NCI-H69 (cell line): ENCODE measurements at regions not wholly inside any gene's neighbourhood (a gene's known extent, or its start where the extent isn't known, plus 50 kb on each side); places are given as distances from the start of the nearest gene placed in this dataset.

Source experiments
- DNase-seq: peaks from one replicate; lab custom pipeline; 2025; lab: John Stamatoyannopoulos, UW

DNA sequence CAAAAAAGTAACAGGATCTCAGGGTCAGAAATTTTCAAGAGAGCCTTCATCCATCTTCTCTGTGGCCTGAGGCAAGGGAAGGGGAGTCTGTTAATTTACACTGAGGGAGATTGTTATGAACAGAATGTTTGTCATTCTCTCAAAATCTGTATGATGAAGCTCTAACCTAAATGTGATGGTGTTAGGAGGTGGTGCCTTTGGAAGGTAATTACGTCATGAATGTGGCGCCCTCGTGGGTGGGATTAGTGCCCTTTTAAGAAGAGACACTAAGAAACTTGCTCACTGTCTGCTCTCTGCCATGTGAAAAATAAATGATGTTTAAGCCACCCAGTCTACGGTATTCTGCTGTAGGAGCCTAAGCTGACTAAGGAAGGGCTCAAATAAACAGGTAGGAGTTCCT lies 521.6 kb downstream of the SNAPC1 start:
- DNase-seq: no peak

DNA sequence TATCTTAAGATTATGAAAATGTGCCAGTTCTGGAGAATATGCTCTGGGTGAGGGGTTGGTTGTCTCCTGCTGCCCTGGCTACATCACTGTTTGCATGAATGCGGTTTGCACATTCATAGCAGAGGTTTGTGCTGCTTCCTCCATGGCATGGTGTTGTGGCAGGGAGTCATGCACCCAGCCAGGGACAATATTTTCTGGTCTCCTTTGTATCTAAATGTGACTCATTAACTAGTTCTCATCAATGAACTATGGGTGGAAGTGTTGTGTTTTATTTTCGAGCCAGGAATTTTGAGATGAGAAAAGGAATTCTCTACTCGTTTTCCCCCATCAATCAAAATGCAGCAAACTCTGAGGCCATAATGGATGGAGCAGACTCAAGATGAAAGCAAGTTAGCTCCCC lies 527.3 kb downstream of the SNAPC1 start:
- no peak for DNase-seq

DNA sequence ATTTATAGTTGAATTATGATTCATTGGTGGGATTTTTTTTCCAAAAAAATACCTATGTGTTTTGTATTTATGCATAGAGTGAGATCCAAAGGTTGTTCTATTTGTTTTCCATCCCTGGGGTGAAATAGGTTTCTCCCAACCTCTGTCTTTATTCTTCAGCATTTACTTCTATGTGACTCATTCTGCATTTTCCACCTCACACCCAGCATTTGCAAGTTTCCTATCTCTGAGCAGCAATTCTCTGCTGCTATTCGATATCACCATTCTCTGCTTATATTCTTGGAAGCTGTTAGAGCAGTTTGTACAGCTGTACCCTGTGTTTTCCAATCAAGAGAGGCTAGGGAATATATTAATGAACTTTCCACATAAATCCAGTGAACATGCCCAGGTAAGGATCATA lies 538.9 kb downstream of the SNAPC1 start:
- peak; percentile 22 for DNase-seq

DNA sequence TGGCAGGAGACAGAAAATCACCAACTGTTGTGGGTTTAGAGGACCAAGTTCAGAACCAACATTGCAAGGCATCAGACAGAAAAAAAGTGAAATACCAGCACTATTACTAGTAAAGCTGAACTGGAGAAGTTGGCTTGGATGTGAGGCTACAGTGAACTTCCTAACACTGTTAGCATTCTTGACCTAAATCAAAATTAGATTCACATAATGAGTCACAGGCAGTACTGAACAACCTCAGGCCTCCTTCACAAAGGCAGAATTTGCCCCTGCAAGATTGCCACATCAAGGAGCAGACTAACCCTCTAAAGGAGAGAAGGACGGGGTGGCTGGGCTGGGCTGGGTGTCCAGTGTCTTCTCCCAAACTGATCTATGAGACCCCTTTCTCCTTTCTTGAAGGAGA lies 539.7 kb downstream of the SNAPC1 start:
- DNase-seq: no peak

DNA sequence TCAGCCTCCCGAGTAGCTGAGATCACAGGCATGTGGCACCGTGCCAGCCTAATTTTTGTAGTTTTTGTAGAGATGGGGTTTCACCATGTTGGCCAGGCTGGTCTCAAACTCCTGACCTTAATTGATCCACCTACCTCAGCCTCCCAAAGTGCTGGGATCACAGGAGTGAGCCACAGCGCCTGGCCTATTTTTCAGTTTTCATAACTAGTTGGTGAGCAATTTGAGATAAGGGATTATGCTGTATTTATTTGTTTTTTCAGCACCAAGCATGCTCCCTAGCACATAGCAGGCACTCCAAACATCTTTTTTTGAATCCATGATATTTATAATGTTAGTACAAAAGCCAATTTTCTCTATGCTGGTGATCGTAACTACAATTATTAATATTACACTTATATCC lies 541.2 kb downstream of the SNAPC1 start:
- no peak for DNase-seq

DNA sequence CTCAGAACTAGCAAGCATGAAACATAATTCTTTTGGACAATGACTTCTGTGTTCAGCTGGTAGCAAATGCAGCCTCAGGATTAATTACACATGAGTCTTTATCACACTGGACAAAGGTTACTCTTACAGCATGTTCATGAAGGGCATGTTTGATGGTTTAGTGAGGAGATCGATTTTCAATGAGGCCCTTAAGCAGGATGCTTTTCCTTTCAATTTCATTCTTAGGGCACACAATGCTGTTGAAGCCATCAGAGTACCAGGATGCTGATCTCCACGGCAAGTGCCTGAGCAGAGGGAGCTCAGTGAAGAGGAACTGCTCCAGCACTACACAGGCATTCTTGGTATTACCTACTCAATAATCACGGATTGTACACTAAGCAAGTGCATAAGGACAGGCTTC lies 542.0 kb downstream of the SNAPC1 start:
- DNase-seq: no peak

DNA sequence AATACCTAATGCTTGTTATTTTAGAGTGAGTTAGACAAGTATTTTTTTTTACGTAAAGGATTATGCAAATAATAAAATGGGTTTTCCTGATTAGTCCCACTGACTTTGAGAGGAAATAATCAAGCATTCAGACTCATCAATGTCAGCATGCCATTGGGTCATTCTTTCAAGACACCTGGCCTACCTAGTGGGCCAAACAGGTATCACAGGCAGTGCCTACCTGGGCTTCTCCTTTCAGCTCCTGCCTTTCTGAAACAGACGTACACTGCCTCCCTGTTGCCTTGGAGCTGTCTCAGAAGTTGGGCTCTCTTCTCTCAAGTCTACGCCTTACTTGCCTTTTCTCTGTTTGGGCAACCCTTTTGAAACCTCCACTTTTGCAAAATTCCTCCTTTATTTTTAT lies 545.6 kb downstream of the SNAPC1 start:
- DNase-seq: no peak

DNA sequence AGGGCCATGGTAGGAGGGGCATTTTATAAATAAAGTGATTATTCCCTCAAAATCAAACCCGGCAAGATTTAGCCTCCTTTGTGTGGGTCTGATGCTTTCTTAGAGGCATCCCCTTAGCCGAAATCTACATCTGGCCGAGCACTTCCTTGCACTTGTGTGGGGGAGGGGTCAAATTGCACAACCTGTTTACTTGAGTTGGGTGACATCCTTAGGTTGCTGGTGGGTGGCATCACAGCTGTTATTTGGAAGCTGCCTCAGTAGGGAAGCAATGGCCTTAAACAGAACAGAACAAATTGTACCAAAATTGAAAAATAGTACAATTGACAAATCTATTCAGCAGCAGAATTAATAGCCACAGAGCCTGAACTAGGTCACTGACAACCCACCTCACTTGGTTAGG lies 546.1 kb downstream of the SNAPC1 start:
- DNase-seq: peak; percentile 36

DNA sequence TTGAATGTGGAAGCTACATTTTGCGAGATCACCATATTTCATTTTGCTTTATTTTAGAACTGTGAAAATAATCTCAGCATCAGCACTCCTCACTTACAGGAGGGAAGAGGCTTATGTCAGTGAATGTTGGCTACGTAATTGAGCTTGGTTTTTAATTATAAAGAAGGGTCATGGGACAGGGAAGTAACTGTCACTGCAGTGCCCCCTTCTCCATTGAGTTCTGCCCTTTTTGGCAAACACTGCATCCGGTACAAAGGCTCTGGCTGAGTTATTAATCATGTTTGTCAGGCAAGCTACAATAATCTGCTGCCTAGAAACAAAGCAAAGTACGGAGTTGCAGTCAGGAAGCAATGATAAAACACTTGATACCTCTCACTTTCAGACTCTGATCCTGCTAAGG lies 546.7 kb downstream of the SNAPC1 start:
- peak; percentile 86 for DNase-seq

DNA sequence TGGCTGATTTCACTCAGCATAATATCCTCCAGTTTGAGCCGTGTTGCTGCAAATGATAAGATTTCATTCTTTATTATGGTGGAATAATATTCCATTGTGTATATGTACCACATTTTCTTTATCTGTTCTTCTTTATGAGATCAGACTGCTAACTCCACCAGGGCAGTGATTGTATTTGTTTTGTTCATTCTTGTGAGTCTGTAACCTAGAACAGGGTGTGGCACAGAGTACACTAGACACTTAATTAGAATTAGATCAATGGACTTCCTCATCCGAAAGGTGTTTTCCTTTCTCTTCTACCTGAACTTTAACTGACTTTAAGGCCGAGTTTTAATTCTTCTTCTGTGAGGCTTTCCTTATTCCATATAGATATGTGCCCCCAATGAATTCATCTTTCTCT lies 551.0 kb downstream of the SNAPC1 start:
- peak; percentile 27 for DNase-seq

DNA sequence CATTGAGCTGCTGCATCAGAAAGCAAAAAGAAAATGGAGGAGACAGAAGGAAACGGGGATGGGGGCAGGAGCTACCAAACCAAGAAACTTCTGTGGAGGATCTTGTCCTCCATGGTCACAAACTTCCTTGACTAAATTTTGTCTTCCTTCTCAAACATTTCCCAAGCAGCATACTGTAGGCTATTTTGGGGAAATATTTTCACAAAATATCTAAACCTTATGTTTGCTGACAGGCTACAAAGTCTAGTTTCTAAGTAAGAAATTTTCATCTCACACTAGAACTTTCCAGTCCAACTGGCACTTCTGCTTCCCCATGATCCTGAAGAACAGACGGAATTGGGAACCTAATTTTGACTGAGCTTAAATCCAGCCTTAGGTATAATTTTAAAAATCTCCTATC lies 552.0 kb downstream of the SNAPC1 start:
- DNase-seq: no peak

DNA sequence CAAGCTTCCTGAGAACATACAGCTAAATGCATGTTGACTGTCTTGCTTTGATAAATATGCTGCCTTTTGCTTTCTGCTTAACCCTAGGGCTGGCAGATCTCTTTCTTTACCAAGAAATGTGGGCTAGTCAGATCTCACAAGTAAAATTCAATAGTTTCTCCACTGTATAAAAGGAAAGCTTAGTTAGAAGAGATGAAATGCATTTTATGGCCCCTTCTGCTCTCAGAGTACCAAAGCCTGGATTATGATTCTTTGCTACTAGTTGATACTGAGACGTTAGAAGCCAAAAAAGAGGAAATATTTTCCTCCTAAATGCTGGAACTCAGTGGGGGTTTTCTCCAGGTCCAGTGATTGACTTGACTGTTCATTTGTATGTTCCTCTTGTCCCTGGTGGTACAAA lies 552.7 kb downstream of the SNAPC1 start:
- DNase-seq: no peak

DNA sequence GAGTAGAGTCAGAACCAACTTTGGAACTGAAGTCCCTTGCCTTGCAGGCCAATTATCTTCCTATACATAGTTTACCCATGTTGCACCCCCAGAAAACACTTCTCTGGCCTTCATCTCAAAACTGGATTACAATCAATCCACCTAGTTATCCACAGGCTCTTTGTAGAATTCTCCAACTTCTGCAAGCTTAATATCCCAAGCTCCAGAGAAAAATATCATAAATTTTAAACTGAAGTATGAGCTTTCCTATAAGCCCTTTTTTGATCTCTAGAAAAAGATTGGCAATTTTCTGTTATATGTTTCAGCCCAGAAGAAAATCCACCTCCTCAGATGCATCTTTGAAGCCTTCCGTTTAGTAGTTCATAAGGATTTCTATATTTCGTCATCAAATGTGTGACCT lies 553.4 kb downstream of the SNAPC1 start:
- DNase-seq: no peak

DNA sequence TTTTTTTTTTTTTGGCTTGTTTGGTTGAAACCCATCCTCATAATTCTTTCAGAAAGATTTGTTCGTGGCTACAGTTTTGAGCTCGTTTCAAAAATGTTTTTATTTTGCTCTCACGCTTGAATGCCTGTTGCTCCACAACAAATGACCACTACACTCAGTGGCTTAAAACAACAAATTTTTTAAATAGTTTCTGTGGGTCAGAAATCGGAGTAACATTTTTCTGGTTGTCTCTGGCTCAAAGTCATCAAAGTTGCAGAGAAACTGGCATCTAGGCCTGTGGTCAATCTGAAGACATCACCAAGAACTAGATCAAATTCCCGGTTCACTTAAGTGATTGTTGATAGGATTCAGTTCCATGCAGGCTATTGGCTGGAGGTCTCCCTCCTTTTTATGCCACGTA lies 560.0 kb downstream of the SNAPC1 start:
- DNase-seq: no peak

DNA sequence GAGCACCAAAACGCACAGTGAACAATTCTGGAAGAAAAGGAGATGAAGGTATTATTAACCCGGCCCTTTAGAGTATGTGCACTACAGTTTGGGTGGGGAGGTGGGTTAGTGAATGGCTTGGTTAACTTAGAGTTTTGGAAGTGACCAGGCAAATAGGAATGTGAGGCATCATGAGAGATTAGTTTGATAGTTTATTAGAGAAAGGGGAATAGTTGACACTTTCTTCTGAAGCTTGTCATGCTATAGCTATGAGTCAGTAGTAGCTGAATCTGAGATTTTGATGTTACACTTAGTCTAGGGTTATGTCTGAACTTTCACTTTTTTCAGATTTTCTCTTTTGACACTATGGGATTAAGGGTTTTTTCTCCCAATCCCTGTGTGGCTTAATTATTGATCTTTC lies 567.2 kb downstream of the SNAPC1 start:
- DNase-seq: no peak

DNA sequence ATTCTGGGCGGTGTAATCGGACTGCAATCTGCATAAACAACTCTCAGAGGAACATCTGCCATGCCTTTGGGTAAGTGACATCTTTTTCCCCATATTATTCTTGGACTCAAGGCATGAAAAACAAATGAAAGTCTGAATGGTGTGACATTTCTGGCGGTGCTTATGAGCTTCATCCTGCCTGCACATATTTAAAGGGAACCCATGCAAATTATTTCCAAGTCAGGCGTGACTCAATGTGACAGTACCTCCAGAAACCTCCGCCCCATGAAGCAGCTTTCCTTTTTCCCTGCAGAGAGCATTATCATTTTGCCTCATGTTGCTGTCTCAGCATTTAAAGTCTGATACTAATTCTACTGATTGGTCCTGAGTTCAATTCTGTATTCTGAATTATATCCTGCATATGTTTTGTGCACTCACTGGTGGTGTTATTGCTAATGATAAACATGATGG lies 585.4 kb downstream of the SNAPC1 start:
- DNase-seq: no peak

DNA sequence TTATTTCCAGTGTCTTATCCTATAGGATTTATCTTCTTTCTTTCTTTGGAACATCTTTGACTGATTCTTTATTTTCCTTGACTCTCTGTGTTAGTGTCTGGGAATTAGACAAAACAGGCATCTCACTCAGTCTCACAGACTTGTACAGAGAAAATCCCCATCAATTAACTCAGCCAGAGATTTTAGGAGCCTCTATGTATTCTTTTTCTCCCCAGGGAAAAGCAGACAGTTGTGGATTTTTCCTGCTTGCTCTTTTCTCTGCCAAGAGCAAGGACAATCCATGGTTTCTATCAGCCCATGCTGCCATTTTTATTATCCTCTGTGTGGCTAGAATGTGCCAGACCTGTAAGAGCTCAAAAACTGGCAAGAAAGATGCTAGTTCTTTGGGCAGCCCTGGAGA lies 595.1 kb downstream of the SNAPC1 start:
- DNase-seq: peak; percentile 56

DNA sequence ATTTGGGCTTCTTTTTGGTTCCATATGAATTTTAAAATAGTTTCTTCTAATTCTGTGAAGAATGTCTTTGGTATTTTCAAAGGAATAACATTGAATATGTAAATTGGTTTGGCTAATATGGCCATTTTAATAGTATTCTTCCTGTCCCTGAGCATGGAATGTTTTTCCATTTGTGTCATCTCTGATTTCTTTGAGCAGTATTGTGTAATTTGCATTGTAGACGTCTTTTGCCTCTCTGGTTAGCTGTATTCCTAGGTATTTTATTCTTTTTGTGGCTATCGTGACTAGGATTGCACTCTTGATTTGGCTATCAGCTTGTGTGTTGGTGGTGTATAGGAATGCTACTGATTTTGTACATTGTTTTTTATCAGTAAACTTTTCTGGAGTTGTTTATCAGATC lies 601.9 kb downstream of the SNAPC1 start:
- DNase-seq: no peak

DNA sequence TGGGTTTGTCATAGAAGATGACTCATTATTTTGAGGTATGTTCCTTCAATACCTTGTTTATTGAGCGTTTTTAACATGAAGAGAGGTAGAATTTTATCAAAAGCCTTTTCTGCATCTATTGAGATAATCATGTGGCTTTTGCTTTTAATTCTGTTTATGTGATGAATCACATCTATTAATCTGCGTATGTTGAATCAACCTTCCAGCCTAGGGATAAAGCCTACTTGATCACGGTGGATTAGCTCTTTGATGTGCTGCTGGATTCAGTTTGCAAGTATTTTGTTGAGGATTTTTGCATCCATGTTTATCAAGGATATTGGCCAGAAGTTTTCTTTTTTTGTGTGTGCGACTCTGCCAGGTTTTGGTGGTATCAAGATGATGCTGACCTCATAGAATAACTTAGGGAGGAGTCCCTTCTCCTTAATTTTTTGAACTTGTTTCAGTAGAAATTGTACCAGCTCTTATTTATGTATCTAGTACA lies 602.6 kb downstream of the SNAPC1 start:
- no peak for DNase-seq

DNA sequence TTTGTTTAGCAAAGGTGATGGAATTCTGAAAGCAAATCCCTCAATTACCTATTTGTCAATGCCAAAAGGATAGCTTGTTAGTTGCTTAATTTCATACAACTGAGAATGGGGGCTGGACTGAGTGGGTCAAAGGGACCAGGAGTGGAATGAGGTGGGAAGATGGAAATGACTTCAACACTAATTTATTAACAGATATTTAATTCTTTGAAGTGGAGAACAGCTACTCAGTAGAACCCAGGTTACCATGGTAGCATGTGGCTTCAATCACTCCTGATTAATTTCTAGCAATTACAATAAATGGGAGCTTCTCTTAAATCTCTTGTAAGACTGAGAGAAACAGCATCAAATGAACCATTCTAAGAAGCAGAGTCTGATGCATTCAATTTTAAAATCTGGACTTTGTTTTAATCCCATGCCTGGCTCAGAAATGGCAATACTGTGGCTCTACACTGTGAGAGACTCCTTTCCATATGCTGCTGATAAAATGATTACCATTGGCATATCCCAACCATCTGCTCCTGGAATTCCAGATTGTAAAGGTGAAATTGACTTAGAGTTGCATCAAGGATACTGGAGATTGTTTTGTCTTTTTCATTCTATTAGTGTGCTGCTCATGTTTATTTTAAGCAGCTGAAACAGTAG lies 607.8 kb downstream of the SNAPC1 start:
- DNase-seq: peak; percentile 10

DNA sequence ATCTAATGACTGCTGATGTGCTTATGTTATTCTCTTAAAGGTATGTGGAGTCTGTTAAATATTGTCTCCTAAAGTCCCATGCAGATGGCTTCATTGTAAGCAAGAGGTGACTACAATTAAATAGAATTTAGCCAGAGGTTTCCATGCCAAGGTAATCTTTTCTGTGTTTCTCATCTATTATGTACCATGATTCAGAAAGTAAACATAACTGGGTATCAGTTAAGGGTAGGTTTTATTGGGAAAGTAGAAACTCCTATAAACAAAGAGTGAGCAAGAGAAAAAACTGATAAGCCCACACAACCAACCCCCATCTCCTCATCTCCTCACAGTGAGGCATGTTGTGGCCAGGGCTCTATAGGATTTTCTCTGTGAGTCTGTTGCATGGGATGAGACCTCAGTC lies 611.7 kb downstream of the SNAPC1 start:
- DNase-seq: no peak

DNA sequence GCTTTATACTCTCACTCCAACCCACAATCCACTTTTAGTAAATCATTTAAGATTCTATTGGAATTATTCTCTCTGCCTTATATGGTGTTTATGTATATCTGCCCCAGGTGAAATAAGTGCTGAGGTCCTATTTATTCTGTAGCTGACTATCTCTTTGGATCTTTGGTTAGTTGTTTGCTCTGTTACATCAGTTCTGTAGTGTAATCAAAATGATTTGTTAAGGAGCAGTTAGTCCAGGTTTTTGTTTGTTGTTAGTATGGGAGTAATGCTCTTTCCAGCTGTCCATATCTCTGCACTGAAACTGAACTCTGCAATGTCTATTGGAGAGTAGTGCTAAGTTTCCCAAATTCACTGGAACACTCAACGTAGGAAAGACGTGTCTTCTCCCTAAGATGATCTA lies 615.8 kb downstream of the SNAPC1 start:
- no peak for DNase-seq

DNA sequence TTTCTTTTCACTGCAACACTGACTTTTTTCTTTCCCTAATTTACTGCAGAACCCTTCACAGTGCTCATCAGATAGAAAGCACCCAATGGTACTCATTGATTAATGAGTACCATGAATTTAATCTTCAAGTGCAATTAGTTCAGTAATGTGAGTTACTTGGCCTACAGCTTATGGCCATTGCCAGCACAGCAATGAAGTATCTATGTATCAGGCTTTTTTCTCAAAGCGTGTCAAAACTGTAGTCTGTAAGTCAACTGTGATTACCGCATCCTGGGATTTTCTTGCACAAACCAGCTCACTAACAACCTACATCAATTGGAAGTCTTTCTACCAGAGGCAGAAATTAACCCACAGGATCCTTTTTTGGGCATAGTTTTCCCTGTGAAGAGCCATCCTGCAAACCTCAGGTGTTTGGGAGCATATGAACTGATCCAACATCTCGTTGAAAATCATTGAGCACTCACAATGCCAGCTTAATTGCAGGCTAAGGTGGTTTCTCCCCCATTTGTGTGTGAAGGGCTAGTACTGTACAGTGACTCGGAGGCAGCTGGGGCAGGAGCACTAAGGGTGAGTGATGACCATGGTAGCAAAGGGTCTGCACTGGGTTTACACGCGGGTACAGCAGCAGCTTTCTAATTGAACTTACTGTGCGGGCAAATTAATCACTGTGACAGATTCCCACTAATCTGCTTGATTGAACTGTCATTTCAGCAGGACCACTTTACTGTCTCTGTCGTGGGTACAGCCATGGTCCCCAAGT lies 619.3 kb downstream of the SNAPC1 start:
- DNase-seq: no peak

DNA sequence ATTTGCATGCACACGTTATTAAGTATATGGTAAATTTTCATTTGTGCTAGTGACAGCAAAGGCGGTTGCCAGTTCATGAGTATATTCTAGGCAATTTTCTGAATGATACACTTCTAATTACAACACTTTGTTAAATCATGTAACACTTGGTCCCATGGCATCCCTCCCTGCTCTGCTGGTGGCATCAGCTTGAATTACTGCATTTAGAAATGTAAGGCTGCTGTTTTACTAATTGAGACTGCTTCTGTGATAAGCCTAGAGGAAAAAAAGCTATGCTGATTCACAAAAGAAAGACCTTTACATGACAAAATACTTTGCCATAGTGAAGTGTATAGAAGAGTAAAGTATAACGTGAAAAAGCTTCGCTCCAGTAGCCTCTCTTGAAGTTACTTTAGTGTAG lies 636.1 kb downstream of the KCNH5 start:
- DNase-seq: no peak
